Adrenal gland (tissue), 5 donors: ENCODE measurements at regions not wholly inside any gene's neighbourhood (a gene's known extent, or its start where the extent isn't known, plus 50 kb on each side); places are given as distances from the start of the nearest gene placed in this dataset.

Experiments
- CTCF ChIP-seq, 6 experiments: fragments of 450-650 bp in 4 of 6; fragments of 200-600 bp in 2 of 6; sonication (generic) in 1 of 6; IDR thresholded peaks; 1 replicate in 5 of 6; 2 replicates in 1 of 6; pipeline versions ENCODE4 v1.5.1 to v1.8.0; 2016 to 2021; ENCODE audit warnings: antibody characterized with exemption in 6 of 6, mild to moderate bottlenecking in 2 of 6, moderate library complexity in 1 of 6
- POLR2A ChIP-seq, 2 donors: fragments of 450-650 bp; IDR thresholded peaks; one replicate each; pipeline ENCODE4 v1.6.1; 2017; ENCODE audit warnings: antibody characterized with exemption in 2 of 2, mild to moderate bottlenecking in 2 of 2, moderate library complexity in 1 of 2
- donor health status: DM: no; HTN: no; CAD: no.

- TF ChIP-seq CTCF (IDR thresholded peaks at IDR 0.05), result no peak
- TF ChIP-seq POLR2A (IDR thresholded peaks at IDR 0.05), result no peak
Observed at GRCh38 chr4:66797608-66798007, 747.7 kb downstream of the CENPC start.
